Smooth muscle cell (in vitro differentiated cells): ENCODE measurements at regions not wholly inside any gene's neighbourhood (a gene's known extent, or its start where the extent isn't known, plus 50 kb on each side); places are given as distances from the start of the nearest gene placed in this dataset.

Experiments
- DNase-seq: peaks from one replicate; lab custom pipeline; 2025; ENCODE audit not compliant: unreplicated experiment; lab: John Stamatoyannopoulos, UW
- H2AFZ ChIP-seq: fragments of 200-600 bp; sonication (generic); 2 replicates; pipeline ENCODE4 v1.6.0; 2016; ENCODE audit warnings: antibody characterized with exemption, low read depth, mild to moderate bottlenecking
- H3F3A ChIP-seq: fragments of 200-600 bp; sonication (generic); 2 replicates; pipeline ENCODE4 v1.6.0; 2017; ENCODE audit warnings: antibody characterized with exemption, low read depth
- H3K27ac ChIP-seq: fragments of 200-600 bp; sonication (generic); 2 replicates; pipeline ENCODE4 v1.5.1; 2016; ENCODE audit warnings: low read depth, mild to moderate bottlenecking
- H3K27me3 ChIP-seq: fragments of 200-600 bp; sonication (generic); 2 replicates; pipeline ENCODE4 v1.6.1; 2016; ENCODE audit warnings: low read depth, mild to moderate bottlenecking
- H3K36me3 ChIP-seq: fragments of 200-600 bp; sonication (generic); 2 replicates; pipeline ENCODE4 v1.5.1; 2016; ENCODE audit warnings: low read depth
- H3K4me1 ChIP-seq: fragments of 200-600 bp; sonication (generic); 2 replicates; pipeline ENCODE4 v1.5.1; 2016; ENCODE audit warnings: low read depth
- H3K4me2 ChIP-seq: fragments of 200-600 bp; sonication (generic); 2 replicates; pipeline ENCODE4 v1.6.0; 2016; ENCODE audit warnings: mild to moderate bottlenecking
- H3K4me3 ChIP-seq: fragments of 200-600 bp; sonication (generic); 2 replicates; pipeline ENCODE4 v1.5.1; 2016; ENCODE audit warnings: mild to moderate bottlenecking
- H3K79me2 ChIP-seq: fragments of 200-600 bp; sonication (generic); 2 replicates; pipeline ENCODE4 v1.6.0; 2016; ENCODE audit warnings: low read depth, mild to moderate bottlenecking
- H3K9ac ChIP-seq: fragments of 200-600 bp; sonication (generic); 2 replicates; pipeline ENCODE4 v1.6.0; 2016; ENCODE audit warnings: low read depth
- H3K9me3 ChIP-seq: fragments of 200-600 bp; sonication (generic); replicated peaks from 2 replicates; pipeline ENCODE4 v1.5.1; 2016; ENCODE audit warnings: low read depth
- H4K20me1 ChIP-seq: fragments of 200-600 bp; sonication (generic); 2 replicates; pipeline ENCODE4 v1.6.0; 2016; ENCODE audit warnings: low read depth
- WGBS: methylation state at CpG from one replicate; pipeline ENCODE4 v1.1.7; 2016; ENCODE audit warnings: low lambda C conversion rate; 5-methylcytosine and 5-hydroxymethylcytosine counted together
- TF ChIP-seq, protein P1 (sequence below): fragments of 200-600 bp; sonication (generic); IDR thresholded peaks from 2 replicates; pipeline ENCODE4 v1.5.1; 2017; ENCODE audit warnings: borderline replicate concordance, mild to moderate bottlenecking, antibody characterized with exemption; ENCODE audit not compliant: insufficient read depth, poor library complexity, severe bottlenecking

DNA sequence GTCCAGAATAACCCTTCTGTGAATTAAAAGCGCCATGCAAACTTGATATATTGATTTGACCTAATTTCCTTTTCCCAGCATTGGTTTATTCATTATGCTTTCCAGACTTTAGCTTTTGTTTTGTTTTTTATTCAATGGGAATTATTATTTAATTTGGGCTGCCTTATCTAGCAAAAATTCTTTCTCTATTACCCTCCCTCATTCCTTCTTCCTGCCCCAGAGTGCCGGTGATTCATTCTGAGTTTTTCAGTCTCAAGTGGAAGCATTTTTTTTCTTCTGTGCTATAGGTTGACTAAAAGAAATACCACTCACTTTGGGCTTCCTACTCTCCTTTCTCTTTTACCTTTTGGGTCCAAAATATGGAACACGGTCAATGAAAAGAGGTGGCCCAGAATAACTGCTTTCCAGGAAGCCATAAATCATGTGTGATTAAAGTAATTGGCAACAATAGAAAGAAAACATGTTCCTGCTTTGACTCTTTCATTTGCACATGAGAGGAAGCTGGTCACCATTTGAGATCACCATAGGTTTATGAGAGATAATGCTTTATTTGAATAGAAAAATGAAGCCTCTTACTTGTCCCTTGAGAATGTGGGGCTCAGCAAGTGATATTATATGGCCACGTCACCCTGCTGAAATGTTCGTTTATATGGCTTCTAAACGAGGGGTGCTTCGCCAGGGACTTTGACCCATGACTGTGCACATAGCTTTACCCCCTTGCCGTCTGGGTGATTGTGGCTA lies 422.8 kb upstream of the ZEB2 start:
- Histone ChIP-seq H3K79me2 (no peaks in the 10 kb centered on the region), H3K27me3 (no peaks in the 10 kb centered on the region), H4K20me1 (no peaks in the 10 kb centered on the region), H3K9ac (no peak overlapping the region), H3K4me1 (peaks cover 19% of the 10 kb centered on the region), H3K36me3 (no peaks in the 10 kb centered on the region), H3F3A (peaks cover 10% of the 10 kb centered on the region), H3K27ac (peak overlapping the region; percentile 41), H2AFZ (peak overlapping the region; percentile 76), H3K4me2 (peak overlapping the region; percentile 56), H3K4me3 (no peak overlapping the region), H3K9me3 (no peaks in the 10 kb centered on the region)
- WGBS: 80% methylated on average over 8 of the region's 8 CpGs
- no peak for DNase-seq
- TF ChIP-seq, protein P1, sequence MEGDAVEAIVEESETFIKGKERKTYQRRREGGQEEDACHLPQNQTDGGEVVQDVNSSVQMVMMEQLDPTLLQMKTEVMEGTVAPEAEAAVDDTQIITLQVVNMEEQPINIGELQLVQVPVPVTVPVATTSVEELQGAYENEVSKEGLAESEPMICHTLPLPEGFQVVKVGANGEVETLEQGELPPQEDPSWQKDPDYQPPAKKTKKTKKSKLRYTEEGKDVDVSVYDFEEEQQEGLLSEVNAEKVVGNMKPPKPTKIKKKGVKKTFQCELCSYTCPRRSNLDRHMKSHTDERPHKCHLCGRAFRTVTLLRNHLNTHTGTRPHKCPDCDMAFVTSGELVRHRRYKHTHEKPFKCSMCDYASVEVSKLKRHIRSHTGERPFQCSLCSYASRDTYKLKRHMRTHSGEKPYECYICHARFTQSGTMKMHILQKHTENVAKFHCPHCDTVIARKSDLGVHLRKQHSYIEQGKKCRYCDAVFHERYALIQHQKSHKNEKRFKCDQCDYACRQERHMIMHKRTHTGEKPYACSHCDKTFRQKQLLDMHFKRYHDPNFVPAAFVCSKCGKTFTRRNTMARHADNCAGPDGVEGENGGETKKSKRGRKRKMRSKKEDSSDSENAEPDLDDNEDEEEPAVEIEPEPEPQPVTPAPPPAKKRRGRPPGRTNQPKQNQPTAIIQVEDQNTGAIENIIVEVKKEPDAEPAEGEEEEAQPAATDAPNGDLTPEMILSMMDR: no peak

DNA sequence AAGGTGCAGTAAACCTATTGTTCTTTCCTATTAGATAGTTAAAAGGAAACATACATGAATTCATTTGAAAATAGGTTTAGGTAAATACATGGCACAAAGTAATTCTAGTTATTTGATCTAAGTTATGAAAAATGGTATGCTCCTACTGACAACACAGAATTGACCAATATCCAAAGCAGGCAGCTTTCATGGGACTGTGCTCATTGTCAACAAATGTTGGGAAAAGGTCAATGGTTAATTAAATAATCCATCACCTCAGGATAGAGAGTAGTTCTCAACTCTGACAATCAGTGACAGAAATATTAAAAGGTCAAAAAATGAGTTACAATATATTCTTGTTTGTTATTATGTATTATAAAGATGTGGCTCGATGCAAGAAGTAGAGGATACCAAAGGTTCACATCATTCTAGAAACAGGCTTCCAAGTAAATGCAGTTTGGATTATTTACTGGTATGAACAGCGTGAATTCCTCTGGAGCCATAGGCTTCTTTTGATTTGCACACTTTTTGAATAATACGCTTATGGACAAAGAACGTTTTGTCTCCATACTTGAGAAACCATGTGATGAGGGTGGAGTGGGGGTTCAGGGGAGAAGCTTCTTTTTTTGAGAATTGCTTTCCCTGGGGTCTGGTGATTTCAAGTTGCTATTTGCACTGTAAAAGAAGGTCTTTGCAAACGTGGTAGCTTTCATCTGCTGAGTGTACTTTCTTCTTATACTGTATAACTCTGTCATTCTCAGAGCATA lies 422.0 kb upstream of the ZEB2 start:
- Histone ChIP-seq H3K79me2 (no peaks in the 10 kb centered on the region), H3F3A (peaks cover 16% of the 10 kb centered on the region), H3K4me1 (peaks cover 21% of the 10 kb centered on the region), H3K36me3 (no peaks in the 10 kb centered on the region), H3K9ac (no peak overlapping the region), H3K4me3 (no peak overlapping the region), H3K27ac (peak overlapping the region; percentile 41), H2AFZ (no peak overlapping the region), H4K20me1 (no peaks in the 10 kb centered on the region), H3K27me3 (no peaks in the 10 kb centered on the region), H3K4me2 (peak overlapping the region; percentile 56), H3K9me3 (no peaks in the 10 kb centered on the region)
- WGBS: 81% methylated on average over 5 of the region's 5 CpGs
- DNase-seq: no peak
- TF ChIP-seq, protein P1: no peak

DNA sequence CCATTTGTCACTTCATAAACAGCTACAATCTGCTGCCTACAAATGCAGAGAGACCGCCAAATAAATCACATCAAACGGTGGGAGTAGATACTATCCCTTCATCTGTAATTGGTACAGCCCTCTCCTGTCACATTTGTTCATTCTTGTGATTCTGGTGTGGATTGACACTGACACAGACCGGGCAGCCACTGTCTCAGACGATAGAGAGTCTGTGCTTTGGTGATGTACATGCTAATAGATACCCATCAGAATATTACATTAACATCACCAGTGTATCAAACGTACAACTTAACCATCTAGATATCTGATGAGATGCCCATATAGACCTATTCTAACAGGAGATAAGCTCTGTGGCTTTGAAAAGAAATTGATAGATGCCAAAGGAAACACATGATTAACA lies 419.7 kb upstream of the ZEB2 start:
- Histone ChIP-seq H3K27me3 (no peaks in the 10 kb centered on the region), H3F3A (peaks cover 16% of the 10 kb centered on the region), H2AFZ (peak overlapping the region; percentile 47), H3K27ac (peak overlapping the region; percentile 70), H3K79me2 (no peaks in the 10 kb centered on the region), H3K4me1 (peaks cover 26% of the 10 kb centered on the region), H4K20me1 (no peaks in the 10 kb centered on the region), H3K9me3 (no peaks in the 10 kb centered on the region), H3K4me3 (no peak overlapping the region), H3K4me2 (no peak overlapping the region), H3K36me3 (no peaks in the 10 kb centered on the region), H3K9ac (no peak overlapping the region)
- no peak for DNase-seq
- TF ChIP-seq, protein P1: no peak
- 38% methylated on average over 5 of the region's 5 CpGs for WGBS
